Fibroblast of upper back skin (primary cell): ENCODE measurements at regions not wholly inside any gene's neighbourhood (a gene's known extent, or its start where the extent isn't known, plus 50 kb on each side); places are given as distances from the start of the nearest gene placed in this dataset.

Source experiments
- DNase-seq: peaks from one replicate; pipeline ENCODE4 v3.0.0-alpha.2; 2013

- DNase-seq, result no peak
These were observed 375.2 kb downstream of the FSCB start for GRCh38 chr14:44131861-44132260.

DNA sequence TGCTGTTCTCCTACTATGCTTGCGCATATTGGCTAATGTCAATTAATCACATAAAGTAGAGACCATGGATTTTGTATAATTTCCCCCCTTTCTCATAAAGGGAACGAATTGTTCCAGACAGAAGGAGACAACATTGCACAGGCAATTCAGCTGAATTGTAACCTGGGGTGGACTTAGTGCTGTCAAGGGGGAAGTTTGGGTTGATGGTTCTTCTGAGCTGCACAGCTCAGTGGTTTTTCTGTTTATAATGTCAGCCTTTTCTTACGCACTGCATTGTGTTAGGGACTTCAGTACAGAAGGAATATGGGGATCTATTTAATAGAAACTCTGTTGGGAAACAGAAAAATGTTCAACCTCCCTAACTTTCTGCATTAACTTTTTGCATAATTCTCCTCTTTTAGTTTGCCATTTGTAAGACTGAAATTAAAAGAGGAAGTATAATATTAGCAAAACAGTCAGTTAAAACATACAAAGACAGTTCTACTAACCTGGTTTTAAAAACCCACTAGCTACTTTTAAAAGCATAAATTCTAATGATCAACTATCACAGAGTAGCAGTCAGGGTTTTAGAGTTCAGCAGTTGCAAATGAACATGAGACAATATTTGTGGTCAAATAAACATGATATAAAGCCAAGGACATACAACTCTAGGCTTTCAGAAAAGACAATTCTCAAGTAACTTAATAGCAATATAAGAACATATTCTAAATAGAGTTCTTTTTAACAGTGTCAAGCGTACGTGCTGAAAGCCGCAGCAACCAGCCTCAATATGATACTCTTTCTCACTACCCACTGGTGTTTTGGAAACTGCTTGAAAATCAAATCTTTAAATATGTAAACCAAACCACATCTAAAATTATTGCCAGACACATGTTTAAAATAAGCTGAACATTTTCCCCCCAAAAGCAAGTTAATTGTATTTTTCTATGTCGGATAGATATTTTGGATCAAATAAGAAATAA, 393.0 kb downstream of the FSCB start:
- DNase-seq, result no peak

DNA sequence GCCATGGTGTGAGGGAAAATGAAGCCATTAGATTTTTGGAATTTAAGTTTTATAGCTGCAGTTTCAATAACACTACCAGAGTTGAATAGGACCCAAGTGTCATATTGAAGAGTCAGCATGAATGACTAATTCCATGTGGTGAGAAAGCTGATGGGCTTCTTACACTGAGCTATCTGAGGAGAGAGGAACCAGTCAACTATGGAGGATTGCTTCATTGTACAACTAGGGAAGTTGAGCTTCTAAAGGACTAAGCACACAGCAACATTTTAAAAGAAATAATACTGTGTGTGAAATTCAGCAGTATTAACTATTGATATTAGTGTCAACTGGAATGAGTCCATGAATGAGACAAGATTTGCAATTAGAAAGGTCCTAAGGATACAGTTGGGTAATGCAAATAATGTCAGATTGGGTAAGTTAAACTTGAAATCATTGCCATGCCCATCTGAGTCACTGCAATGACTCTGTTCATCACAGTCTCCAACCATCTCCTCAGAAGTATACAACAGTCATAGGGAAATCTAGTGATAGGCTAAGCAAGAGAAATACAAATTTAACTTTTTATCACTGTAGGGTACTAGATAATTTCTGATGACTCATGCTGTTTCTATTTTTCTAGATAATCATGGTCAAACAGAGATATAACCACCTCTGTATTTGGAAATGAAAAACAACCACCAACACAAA, 394.2 kb downstream of the FSCB start:
- no peak for DNase-seq

DNA sequence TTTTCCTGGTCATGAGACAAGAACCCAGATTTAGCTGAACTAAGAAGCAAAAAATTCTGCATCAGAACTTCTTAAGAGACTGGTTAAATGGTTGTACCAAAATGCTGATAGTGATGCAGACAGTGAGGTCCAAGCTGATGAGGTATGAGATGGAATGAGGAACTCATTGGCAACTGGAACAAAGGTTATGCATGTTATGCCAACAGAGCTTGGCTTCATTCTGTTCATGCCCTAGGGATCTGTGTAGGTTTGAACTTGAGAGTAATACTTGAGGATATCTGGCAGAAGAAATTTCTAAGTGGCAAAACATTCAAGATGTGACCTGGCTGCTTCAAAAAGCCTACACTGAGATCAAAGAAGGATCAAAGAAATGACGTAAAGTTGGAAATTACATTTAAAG, 398.0 kb downstream of the FSCB start:
- no peak for DNase-seq

DNA sequence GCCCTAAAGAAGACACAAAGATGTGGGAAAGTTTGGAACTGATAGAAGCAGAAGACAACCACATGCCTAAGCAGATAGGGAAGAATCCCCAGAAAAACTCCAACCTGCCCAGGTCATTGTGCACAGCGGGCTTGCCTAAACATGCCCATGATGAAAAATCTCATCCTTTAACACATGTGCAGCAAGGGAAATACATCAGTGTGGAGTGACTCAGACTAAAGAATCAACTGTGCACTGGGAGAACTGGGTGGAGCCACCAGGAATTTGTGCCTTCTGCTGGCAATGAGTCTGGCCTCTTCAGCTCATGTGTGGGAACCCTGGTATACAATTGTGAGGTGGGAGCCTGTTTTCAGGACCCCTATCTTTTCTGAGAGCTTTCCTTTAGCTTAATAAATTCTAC, 398.5 kb downstream of the FSCB start:
- DNase-seq, result peak; percentile 12

- no peak for DNase-seq
These were observed 399.9 kb downstream of the FSCB start for GRCh38 chr14:44107156-44107555.

GRCh38 chr14:44099743-44100488, 407.2 kb downstream of the FSCB start:
- no peak for DNase-seq

GRCh38 chr14:44081146-44081545, 425.9 kb downstream of the FSCB start:
- no peak for DNase-seq

GRCh38 chr14:44070046-44070445, 437.0 kb downstream of the FSCB start:
- DNase-seq, result no peak

GRCh38 chr14:44053422-44053821, 453.7 kb downstream of the FSCB start:
- no peak for DNase-seq

DNA sequence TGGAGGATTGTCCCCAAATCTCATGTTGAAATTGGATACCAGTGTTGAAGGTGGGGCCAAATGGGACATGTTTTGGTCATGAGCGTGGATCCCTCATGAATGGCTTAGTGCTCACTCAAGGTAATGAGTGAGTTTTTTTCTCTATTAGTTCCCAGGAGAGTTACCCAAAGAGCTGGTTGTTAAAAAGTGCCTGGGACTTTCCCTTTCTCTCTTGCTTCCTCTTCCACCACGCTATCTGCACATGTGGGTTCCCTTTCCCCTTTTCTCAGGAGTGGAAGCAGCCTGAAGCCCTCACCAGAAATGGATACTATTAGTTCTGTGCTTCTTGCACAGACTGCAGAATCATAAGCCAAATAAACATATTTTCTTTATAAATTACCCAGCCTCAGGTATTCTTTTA, 465.4 kb downstream of the FSCB start:
- DNase-seq, result no peak

DNA sequence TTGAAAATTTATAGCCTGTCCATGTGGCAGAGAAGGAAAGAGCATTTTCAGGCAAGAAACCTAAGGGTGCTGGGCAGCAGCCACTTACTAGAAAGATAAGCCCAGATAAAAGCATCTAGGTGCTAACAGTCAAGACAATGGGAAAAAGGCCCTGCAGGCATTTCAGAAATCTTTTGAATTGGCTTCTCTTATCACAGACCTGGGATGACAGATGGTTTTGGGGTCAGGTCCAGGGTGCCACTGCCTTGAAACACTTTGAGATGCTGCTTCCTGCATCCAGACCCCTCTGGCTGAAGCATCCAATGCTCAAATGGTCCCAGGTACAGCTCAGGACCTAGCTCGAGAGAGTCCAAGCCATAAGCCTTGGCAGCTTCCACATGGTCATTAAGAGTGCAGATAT, 466.5 kb downstream of the FSCB start:
- no peak for DNase-seq

GRCh38 chr14:44036248-44036647, 470.8 kb downstream of the FSCB start:
- no peak for DNase-seq

DNA sequence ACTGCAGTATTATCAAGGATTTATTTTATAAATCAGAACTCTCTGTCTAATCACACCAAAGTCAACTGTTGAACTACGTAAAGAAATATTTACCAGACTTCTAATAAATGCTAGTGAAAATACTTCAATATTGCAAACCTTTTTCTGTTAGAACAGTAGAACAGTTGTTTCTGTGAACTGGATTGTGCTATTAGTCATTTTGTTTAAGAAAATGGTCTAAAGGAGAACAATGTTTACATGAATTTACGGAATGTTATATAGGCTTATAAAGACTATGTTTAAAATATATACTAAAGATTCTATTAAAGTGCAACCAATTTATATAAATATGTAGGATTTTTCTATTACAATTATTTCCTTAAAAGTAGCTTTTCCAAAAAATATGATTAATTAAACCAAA, 471.4 kb downstream of the FSCB start:
- DNase-seq, result no peak

GRCh38 chr14:44030831-44031383, 476.2 kb downstream of the FSCB start:
- DNase-seq, result no peak

- DNase-seq, result peak; percentile 61
These were observed 477.1 kb downstream of the FSCB start for GRCh38 chr14:44029933-44030332.

GRCh38 chr14:44027397-44027796, 479.7 kb downstream of the FSCB start:
- DNase-seq, result peak; percentile 1

DNA sequence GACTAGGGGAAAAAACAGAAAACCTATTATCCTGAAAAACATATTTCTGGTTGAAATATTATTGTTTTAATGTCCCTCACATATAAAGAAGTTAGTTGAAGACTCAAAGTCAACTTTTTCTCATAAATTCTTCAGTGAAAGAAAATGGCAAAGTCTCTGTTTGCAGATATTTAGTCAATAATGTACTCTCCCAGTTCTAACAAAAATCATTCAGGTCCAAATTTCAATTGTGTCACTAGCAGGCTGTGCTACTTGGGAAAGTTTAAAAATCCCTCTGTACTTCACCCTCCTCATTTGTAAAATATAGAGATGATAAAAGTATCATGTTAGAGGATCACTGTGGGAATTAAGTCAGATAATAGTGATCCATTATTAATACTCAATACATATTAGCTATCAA, 496.5 kb downstream of the FSCB start:
- DNase-seq, result no peak

GRCh38 chr14:44010071-44010470, 497.0 kb downstream of the FSCB start:
- no peak for DNase-seq

DNA sequence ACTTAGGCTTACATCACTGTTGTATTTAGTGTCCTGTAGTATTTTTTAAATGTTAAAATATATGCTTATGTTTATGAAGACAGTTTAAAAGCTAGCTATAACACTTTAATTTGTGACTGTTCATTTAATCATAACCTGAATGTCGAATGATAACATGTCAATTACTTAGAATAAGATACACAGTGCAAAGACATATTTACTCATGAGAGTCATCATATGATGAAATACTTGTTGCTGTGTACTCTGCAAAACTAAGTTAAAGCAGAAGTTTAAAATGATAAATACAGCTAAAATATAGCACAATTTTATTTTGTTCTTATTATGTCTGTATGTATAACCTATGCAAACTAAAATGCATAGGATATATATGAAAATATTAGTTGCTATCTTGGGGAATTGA, 497.4 kb downstream of the FSCB start:
- DNase-seq, result no peak

DNA sequence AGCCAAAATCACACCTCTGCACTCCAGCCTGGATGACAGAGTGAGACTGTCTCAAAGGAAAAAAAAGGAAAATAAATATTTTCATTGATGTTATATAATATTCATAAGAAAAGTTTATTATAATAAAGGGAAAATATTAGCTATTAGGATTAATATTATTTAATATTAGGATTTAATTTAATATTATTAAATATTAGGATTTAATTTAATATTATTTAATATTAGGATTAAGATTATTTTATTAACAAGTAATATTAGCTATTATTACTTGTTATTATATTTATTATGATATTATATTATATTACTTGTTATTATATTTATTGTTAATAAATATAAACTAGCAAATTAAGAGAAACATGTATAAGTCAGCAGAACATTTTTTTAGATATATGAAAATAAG, 518.1 kb downstream of the FSCB start:
- DNase-seq, result no peak

GRCh38 chr14:43983721-43984120, 523.4 kb downstream of the FSCB start:
- no peak for DNase-seq

GRCh38 chr14:43981135-43981768, 525.8 kb downstream of the FSCB start:
- no peak for DNase-seq
